Breast epithelium (tissue), 4 donors: ENCODE measurements at regions not wholly inside any gene's neighbourhood (a gene's known extent, or its start where the extent isn't known, plus 50 kb on each side); places are given as distances from the start of the nearest gene placed in this dataset.

Experiments used
- DNase-seq, 2 donors: peaks; one replicate each; pipeline ENCODE4 v3.0.0-alpha.2; 2019; ENCODE audit warnings: low spot score in 2 of 2
- H3K27ac ChIP-seq, 2 donors: fragments of 200-600 bp; sonication (generic) in 1 of 2; one replicate each; pipeline ENCODE4 v1.5.1; 2016 to 2019; ENCODE audit warnings: mild to moderate bottlenecking in 1 of 2
- H3K27me3 ChIP-seq, 2 donors: fragments of 200-600 bp; sonication (generic) in 1 of 2; one replicate each; pipeline versions ENCODE4 v1.5.1 to v1.6.0; 2017 to 2019; ENCODE audit warnings: control low read depth in 1 of 2, mild to moderate bottlenecking in 1 of 2
- H3K36me3 ChIP-seq: fragments of 200-600 bp; one replicate; pipeline ENCODE4 v1.5.1; 2019
- H3K4me1 ChIP-seq, 2 donors: fragments of 200-600 bp; sonication (generic); one replicate each; pipeline ENCODE4 v1.5.1; 2016 to 2019; ENCODE audit warnings: control low read depth in 1 of 2
- H3K4me3 ChIP-seq, 3 donors: fragments of 200-600 bp; sonication (generic); 1 replicate in 2 of 3; 2 replicates in 1 of 3; pipeline ENCODE4 v1.5.1; 2016 to 2019; ENCODE audit warnings: mild to moderate bottlenecking in 3 of 3, moderate library complexity in 2 of 3
- H3K9me3 ChIP-seq, 2 donors: fragments of 200-600 bp; sonication (generic) in 1 of 2; one replicate each; pipeline ENCODE4 v1.5.1; 2016 to 2019; ENCODE audit warnings: control low read depth in 1 of 2
- POLR2A ChIP-seq: fragments of 450-650 bp; IDR thresholded peaks from one replicate; pipeline ENCODE4 v1.6.1; 2016; ENCODE audit warnings: antibody characterized with exemption, mild to moderate bottlenecking, moderate library complexity
- POLR2AphosphoS5 ChIP-seq, 3 donors: sonication (generic); formaldehyde crosslinking; IDR thresholded peaks; one replicate each; pipeline ENCODE4 v1.6.1; 2017; ENCODE audit warnings: antibody characterized with exemption in 3 of 3
- intact Hi-C: fragments of 100-400 bp; cut with DNase I; formaldehyde crosslinking; loops from one replicate; pipeline ENCODE4 v1.15.1; 2023; ENCODE audit warnings: low total_unique reads
- TF ChIP-seq, protein P1 (sequence below), 3 donors: fragments of 450-650 bp; IDR thresholded peaks; one replicate each; pipeline ENCODE4 v1.5.1; 2016 to 2017; ENCODE audit warnings: antibody characterized with exemption in 3 of 3, mild to moderate bottlenecking in 3 of 3, moderate library complexity in 3 of 3

DNA sequence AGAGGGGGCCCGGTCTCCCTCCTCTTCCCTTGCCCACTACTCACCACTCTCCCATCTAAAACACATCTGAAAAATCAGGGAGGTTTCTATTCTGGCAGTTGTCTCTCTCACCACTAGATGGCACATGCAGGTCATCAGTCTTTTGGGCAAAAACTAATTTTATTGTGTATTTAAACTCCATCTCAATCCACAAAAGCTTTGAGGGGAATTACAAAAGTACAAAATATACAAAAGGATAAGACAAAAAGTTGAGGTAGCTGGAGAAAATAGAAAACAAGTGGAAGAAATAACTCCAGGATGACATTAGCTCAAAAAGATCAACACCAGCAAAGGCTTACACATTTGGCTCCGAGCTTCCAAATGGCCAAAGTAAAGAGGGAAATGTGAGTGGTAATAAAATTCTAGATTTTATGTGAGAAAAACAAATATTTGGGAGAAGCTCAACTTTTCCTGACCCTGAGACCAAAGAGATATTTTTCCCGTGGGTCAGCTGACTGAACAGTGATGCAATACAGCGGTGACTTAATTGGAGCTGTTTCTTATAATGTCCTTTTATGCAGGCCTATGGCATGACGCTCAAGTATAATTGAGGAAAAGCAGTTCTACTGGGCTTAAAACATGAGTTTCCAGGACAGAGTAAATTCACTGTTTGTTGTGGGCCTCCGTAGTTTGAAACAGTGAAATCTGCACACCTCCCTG is 79.8 kb upstream of the CHD6 start:
- intact Hi-C loops: no loop called here
- H3K4me3 ChIP-seq: no peak overlapping the region
- H3K27me3 ChIP-seq: no peaks in the 10 kb centered on the region
- H3K36me3 ChIP-seq: no peaks in the 10 kb centered on the region
- DNase-seq: no peak
- TF ChIP-seq, protein P1, sequence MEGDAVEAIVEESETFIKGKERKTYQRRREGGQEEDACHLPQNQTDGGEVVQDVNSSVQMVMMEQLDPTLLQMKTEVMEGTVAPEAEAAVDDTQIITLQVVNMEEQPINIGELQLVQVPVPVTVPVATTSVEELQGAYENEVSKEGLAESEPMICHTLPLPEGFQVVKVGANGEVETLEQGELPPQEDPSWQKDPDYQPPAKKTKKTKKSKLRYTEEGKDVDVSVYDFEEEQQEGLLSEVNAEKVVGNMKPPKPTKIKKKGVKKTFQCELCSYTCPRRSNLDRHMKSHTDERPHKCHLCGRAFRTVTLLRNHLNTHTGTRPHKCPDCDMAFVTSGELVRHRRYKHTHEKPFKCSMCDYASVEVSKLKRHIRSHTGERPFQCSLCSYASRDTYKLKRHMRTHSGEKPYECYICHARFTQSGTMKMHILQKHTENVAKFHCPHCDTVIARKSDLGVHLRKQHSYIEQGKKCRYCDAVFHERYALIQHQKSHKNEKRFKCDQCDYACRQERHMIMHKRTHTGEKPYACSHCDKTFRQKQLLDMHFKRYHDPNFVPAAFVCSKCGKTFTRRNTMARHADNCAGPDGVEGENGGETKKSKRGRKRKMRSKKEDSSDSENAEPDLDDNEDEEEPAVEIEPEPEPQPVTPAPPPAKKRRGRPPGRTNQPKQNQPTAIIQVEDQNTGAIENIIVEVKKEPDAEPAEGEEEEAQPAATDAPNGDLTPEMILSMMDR (IDR thresholded peaks at IDR 0.05): peak; percentile 36 to 70 (median 60)
- no peak for TF ChIP-seq POLR2AphosphoS5 (IDR thresholded peaks at IDR 0.05)
- no peak overlapping the region for H3K27ac ChIP-seq
- no peaks in the 10 kb centered on the region for H3K4me1 ChIP-seq
- H3K9me3 ChIP-seq: no peaks in the 10 kb centered on the region

GRCh38 chr20:41696428-41696827 is 78.3 kb upstream of the CHD6 start:
- DNase-seq: no peak
- Histone ChIP-seq H3K27ac (no peak overlapping the region), H3K9me3 (no peaks in the 10 kb centered on the region), H3K4me3 (no peak overlapping the region), H3K4me1 (no peaks in the 10 kb centered on the region), H3K27me3 (no peaks in the 10 kb centered on the region), H3K36me3 (no peaks in the 10 kb centered on the region)
- TF ChIP-seq, protein P1 (IDR thresholded peaks at IDR 0.05): no peak
- intact Hi-C loops: no loop called here

- no peaks in the 10 kb centered on the region for H3K9me3 ChIP-seq
- no peaks in the 10 kb centered on the region for H3K27me3 ChIP-seq
- no peak for DNase-seq
- no peak overlapping the region for H3K4me3 ChIP-seq
- no peaks in the 10 kb centered on the region for H3K36me3 ChIP-seq
- no peaks in the 10 kb centered on the region for H3K4me1 ChIP-seq
- intact Hi-C loops: no loop called here
- H3K27ac ChIP-seq: no peak overlapping the region
- TF ChIP-seq POLR2A (no peak), POLR2AphosphoS5 (IDR thresholded peaks at IDR 0.05) (no peak)
- TF ChIP-seq, protein P1 (IDR thresholded peaks at IDR 0.05): no peak
Observed at GRCh38 chr20:41694796-41695195, 76.6 kb upstream of the CHD6 start.

DNA sequence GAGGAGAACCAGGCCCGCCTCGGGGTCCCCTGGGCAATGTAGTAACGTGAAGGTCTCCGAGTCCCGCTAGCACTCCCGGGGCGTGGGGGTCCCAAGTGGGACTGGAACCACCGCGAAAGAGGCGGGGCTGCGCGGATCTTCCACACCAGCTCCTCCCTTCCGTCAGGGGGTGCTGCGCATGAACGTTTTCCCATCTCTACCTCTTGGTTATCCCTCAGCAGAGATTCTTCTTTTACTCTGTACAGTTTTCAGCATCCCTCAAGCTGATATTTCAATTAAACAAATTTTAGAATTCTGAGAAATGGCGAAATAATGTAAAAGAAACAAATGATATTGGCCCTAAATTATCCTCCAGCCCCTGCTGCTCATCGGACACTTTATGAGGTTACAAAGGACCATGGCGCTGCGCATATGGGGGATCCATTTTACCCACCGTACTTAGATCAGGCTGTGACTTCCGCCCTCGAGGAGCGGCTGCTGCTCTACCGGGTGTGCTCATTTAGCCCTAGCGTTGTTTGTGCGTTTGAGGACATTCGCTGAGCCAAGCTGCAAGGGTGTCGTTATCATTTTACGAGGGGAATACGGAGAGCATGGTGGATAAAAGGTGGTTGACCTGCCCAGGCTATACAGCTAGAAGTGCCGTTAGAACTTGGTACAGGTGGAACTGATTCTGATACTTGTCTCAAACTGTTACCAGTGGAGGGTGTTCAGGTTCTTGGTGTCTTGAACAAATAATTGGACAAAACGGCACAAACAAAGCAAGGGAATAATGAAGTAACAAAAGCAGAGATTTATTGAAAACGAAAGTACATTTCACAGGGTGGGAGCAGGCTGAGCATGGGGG is 75.2 kb upstream of the CHD6 start:
- TF ChIP-seq, protein P1 (IDR thresholded peaks at IDR 0.05): peak; percentile 21 to 47 (median 45)
- TF ChIP-seq POLR2AphosphoS5 (IDR thresholded peaks at IDR 0.05) (peak; percentile 44 to 85 (median 77)), POLR2A (no peak)
- H3K4me1 ChIP-seq: no peaks in the 10 kb centered on the region
- intact Hi-C loops: no loop called here

More for the DNA sequence above, 75.2 kb upstream of the CHD6 start:
- peak overlapping the region; percentile 91 to 95 for H3K27ac ChIP-seq
- no peaks in the 10 kb centered on the region for H3K27me3 ChIP-seq
- H3K36me3 ChIP-seq: no peaks in the 10 kb centered on the region
- H3K9me3 ChIP-seq: no peaks in the 10 kb centered on the region
- H3K4me3 ChIP-seq: peak overlapping the region; percentile 67 to 83 (median 81)
- DNase-seq: peak; percentile 72 to 73
